GM12878 (cell line): ENCODE measurements at regions not wholly inside any gene's neighbourhood (a gene's known extent, or its start where the extent isn't known, plus 50 kb on each side); places are given as distances from the start of the nearest gene placed in this dataset.

Experiments used
- ATAC-seq: fragments of 200-7000 bp; cut with Tn5 transposase; 3 replicates; pipeline ENCODE4 v1.9.1; 2020; ENCODE audit warnings: mild to moderate bottlenecking, moderate library complexity
- BruUV-seq: library from RNA; stranded (reverse); fragments of 400-500 nt; replicated peaks from 2 replicates; lab custom pipeline; 2021; lab: Mats Ljungman, UMichigan
- CTCF ChIA-PET: fragments of 300-600 bp; sonication (Branson Sonifier 250); formaldehyde crosslinking; extraction: SDS; loops from one replicate; lab custom pipeline; 2021; ENCODE audit warnings: inconsistent platforms; lab: Yijun Ruan, JAX
- POLR2A ChIA-PET: fragments of 350-600 bp; formaldehyde crosslinking; extraction: SDS; loops from one replicate; lab custom pipeline; 2021; ENCODE audit warnings: inconsistent platforms; lab: Charles Lee
- RAD21 ChIA-PET: fragments of 300-600 bp; sonication (Branson Sonifier 250); formaldehyde crosslinking; loops from one replicate; lab custom pipeline; 2023; ENCODE audit warnings: antibody characterized with exemption; ENCODE audit not compliant: unreplicated experiment; lab: Charles Lee
- SMC1A ChIA-PET: fragments of 300-600 bp; sonication (Branson Sonifier 250); formaldehyde crosslinking; loops from one replicate; lab custom pipeline; 2023; ENCODE audit not compliant: unreplicated experiment, uncharacterized antibody; lab: Charles Lee
- DNase-seq: peaks from one replicate; pipeline ENCODE4 v3.0.0-alpha.2; 2011; ENCODE audit warnings: low read depth, low spot score
- FAIRE-seq: peaks from 3 replicates; lab custom pipeline; 2011; peaks lifted over from hg19 to GRCh38; lab: Jason Lieb, UNC
- H2AFZ ChIP-seq: 2 replicates; pipeline ENCODE4 v1.6.0; 2011; ENCODE audit warnings: low read depth, low read length, control low read depth; ENCODE audit not compliant: control insufficient read depth
- H3K27ac ChIP-seq: 2 replicates; pipeline ENCODE4 v1.5.1; 2011; ENCODE audit warnings: control low read depth; ENCODE audit not compliant: control insufficient read depth, insufficient read depth
- H3K27me3 ChIP-seq, 2 experiments: replicated peaks in 1 of 2; 2 replicates each; pipeline versions ENCODE4 v1.6.0 to v1.6.1; 2011; ENCODE audit warnings: low read length in 1 of 2; ENCODE audit not compliant: control insufficient read depth in 2 of 2, insufficient read depth in 2 of 2
- H3K36me3 ChIP-seq, 2 experiments: 2 replicates each; pipeline ENCODE4 v1.5.1; 2011; ENCODE audit warnings: low read length in 1 of 2; ENCODE audit not compliant: control insufficient read depth in 2 of 2, insufficient read depth in 2 of 2
- H3K4me1 ChIP-seq: 2 replicates; pipeline ENCODE4 v1.6.1; 2011; ENCODE audit warnings: mild to moderate bottlenecking, low read length, moderate library complexity, mixed read lengths; ENCODE audit not compliant: control insufficient read depth, insufficient read depth
- H3K4me2 ChIP-seq: 2 replicates; pipeline ENCODE4 v1.6.0; 2011; ENCODE audit warnings: control low read depth; ENCODE audit not compliant: control insufficient read depth, insufficient read depth
- H3K4me3 ChIP-seq: fragments of 200-600 bp; sonication (generic); 2 replicates; pipeline ENCODE4 v1.5.1; 2016
- H3K79me2 ChIP-seq: 2 replicates; pipeline ENCODE4 v1.6.0; 2011; ENCODE audit warnings: low read length; ENCODE audit not compliant: control insufficient read depth, insufficient read depth
- H3K9ac ChIP-seq: 2 replicates; pipeline ENCODE4 v1.8.0; 2011; ENCODE audit warnings: low read length, control low read depth, mixed read lengths; ENCODE audit not compliant: control insufficient read depth, insufficient read depth
- H3K9me3 ChIP-seq: replicated peaks from 3 replicates; pipeline ENCODE4 v1.5.1; 2011; ENCODE audit warnings: mild to moderate bottlenecking, low read length; ENCODE audit not compliant: control insufficient read depth, insufficient read depth
- H4K20me1 ChIP-seq: 2 replicates; pipeline ENCODE4 v1.6.0; 2011; ENCODE audit not compliant: control insufficient read depth, insufficient read depth
- CEBPB ChIP-seq, 2 experiments: fragments of 150-350 bp in 1 of 2; IDR thresholded peaks; 2 replicates each; pipeline ENCODE4 v1.6.1; 2012 to 2014; ENCODE audit warnings: low read depth in 2 of 2, low read length in 2 of 2, borderline replicate concordance in 1 of 2, inconsistent platforms in 1 of 2
- CTCF ChIP-seq, 3 experiments: IDR thresholded peaks in 2 of 3; conservative IDR thresholded peaks in 1 of 3; 2 replicates each; pipeline ENCODE4 v1.5.1; 2011; ENCODE audit warnings: low read depth in 3 of 3, low read length in 3 of 3, mild to moderate bottlenecking in 3 of 3, control low read depth in 2 of 3, moderate library complexity in 2 of 3, inconsistent platforms in 1 of 3, mixed read lengths in 1 of 3; ENCODE audit not compliant: control insufficient read depth in 2 of 3, insufficient read depth in 1 of 3; ENCODE audit errors: extremely low read depth in 1 of 3
- EZH2 ChIP-seq: IDR thresholded peaks from 2 replicates; pipeline ENCODE4 v1.6.1; 2012; ENCODE audit warnings: low read depth, mild to moderate bottlenecking, control low read depth, inconsistent platforms, low read length, borderline replicate concordance; ENCODE audit not compliant: control insufficient read depth
- KAT2A ChIP-seq: conservative IDR thresholded peaks from 2 replicates; pipeline ENCODE4 v1.6.1; 2011; ENCODE audit warnings: low read depth, low read length; ENCODE audit not compliant: control insufficient read depth
- KDM1A ChIP-seq: fragments of 200-600 bp; sonication (generic); IDR thresholded peaks from 2 replicates; pipeline ENCODE4 v1.6.1; 2016; ENCODE audit warnings: borderline replicate concordance
- KLF5 ChIP-seq: fragments of 450-650 bp; IDR thresholded peaks from 2 replicates; pipeline ENCODE4 v1.6.1; 2014; ENCODE audit warnings: mild to moderate bottlenecking; ENCODE audit not compliant: partially characterized antibody
- MTA2 ChIP-seq: fragments of 450-650 bp; IDR thresholded peaks from 2 replicates; pipeline ENCODE4 v1.6.1; 2016; ENCODE audit warnings: low read depth, mild to moderate bottlenecking, moderate library complexity
- NFXL1 ChIP-seq: fragments of 450-650 bp; IDR thresholded peaks from 2 replicates; pipeline ENCODE4 v1.6.1; 2017; ENCODE audit warnings: antibody characterized with exemption, mild to moderate bottlenecking, borderline replicate concordance
- NKRF ChIP-seq: fragments of 450-650 bp; conservative IDR thresholded peaks from 2 replicates; pipeline ENCODE4 v1.6.1; 2017; ENCODE audit warnings: mild to moderate bottlenecking, moderate library complexity
- PKNOX1 ChIP-seq: fragments of 450-650 bp; IDR thresholded peaks from 2 replicates; pipeline ENCODE4 v1.6.1; 2016; ENCODE audit warnings: mild to moderate bottlenecking
- RAD21 ChIP-seq: IDR thresholded peaks from 2 replicates; pipeline ENCODE4 v1.6.1; 2011; ENCODE audit warnings: mild to moderate bottlenecking, low read depth, low read length, moderate library complexity; ENCODE audit not compliant: insufficient read depth
- SRF ChIP-seq, 2 experiments: IDR thresholded peaks; 2 replicates each; pipeline ENCODE4 v1.6.1; 2011; ENCODE audit warnings: low read depth in 2 of 2, low read length in 2 of 2, mild to moderate bottlenecking in 1 of 2, moderate library complexity in 1 of 2
- USF2 ChIP-seq: IDR thresholded peaks from 2 replicates; pipeline ENCODE4 v1.6.1; 2011; ENCODE audit warnings: low read depth, low read length, improper control_type of control experiment, borderline replicate concordance
- WRNIP1 ChIP-seq: IDR thresholded peaks from 2 replicates; pipeline ENCODE4 v1.6.1; 2011; ENCODE audit warnings: low read depth, low read length, improper control_type of control experiment, borderline replicate concordance
- ZNF217 ChIP-seq: fragments of 450-650 bp; IDR thresholded peaks from 2 replicates; pipeline ENCODE4 v1.6.1; 2017; ENCODE audit warnings: antibody characterized with exemption, mild to moderate bottlenecking
- ZNF384 ChIP-seq: IDR thresholded peaks from 2 replicates; pipeline ENCODE4 v1.6.1; 2012; ENCODE audit warnings: low read depth, mild to moderate bottlenecking, low read length, improper control_type of control experiment, borderline replicate concordance
- ZSCAN29 ChIP-seq: fragments of 450-650 bp; IDR thresholded peaks from 2 replicates; pipeline ENCODE4 v1.6.1; 2017; ENCODE audit warnings: mild to moderate bottlenecking, moderate library complexity
- in situ Hi-C: fragments of 300-500 bp; cut with MboI; formaldehyde crosslinking; loops from 9 replicates; pipeline ENCODE4 v1.14.3; 2018; ENCODE audit warnings: mixed read lengths
- intact Hi-C: fragments of 100-400 bp; cut with micrococcal nuclease; formaldehyde crosslinking; loops from one replicate; pipeline ENCODE4 v1.14.2; 2022; ENCODE audit not compliant: unreplicated experiment

- TF ChIP-seq MTA2: no peak
- TF ChIP-seq NKRF: no peak
- TF ChIP-seq SRF (IDR thresholded peaks at IDR 0.05; ENCODE audit: low read depth in 2 of 2, low read length in 2 of 2): no peak
- no peak for TF ChIP-seq PKNOX1
These were observed 139.0 kb upstream of the GUCY1A2 start (continued) for GRCh38 chr11:107157146-107157808.

- DNase-seq (no peak), ATAC-seq (no peak), FAIRE-seq (no peak)
- ChIA-PET RAD21 (no interaction called here), SMC1A (interaction anchor here (1.1 kb wide), 2 partner anchors 9 to 29 kb away, joined by 3 to 5 read pairs; no protein-coding TSS in a partner anchor), CTCF (interaction anchor here (0.9 kb wide), 1 partner anchor 9 kb away, joined by 3 read pairs; no protein-coding TSS in a partner anchor), POLR2A (no interaction called here)
- H3K4me3 ChIP-seq: no peak overlapping the region
- H4K20me1 ChIP-seq: no peaks in the 10 kb centered on the region
- no peak overlapping the region for H3K27ac ChIP-seq
- no peak overlapping the region for H2AFZ ChIP-seq
- H3K9me3 ChIP-seq: no peaks in the 10 kb centered on the region
- H3K27me3 ChIP-seq: no peaks in the 10 kb centered on the region
- H3K36me3 ChIP-seq: no peaks in the 10 kb centered on the region
- no peak overlapping the region for H3K4me2 ChIP-seq
- in situ Hi-C loops: no loop called here
- H3K79me2 ChIP-seq: no peaks in the 10 kb centered on the region
- H3K4me1 ChIP-seq: no peaks in the 10 kb centered on the region
- no peak overlapping the region for H3K9ac ChIP-seq
- no TSS peak for BruUV-seq
- intact Hi-C loops: no loop called here
- no peak for TF ChIP-seq KAT2A
- no peak for TF ChIP-seq RAD21
- TF ChIP-seq NFXL1: no peak
- no peak for TF ChIP-seq ZNF217
- TF ChIP-seq CEBPB (IDR thresholded peaks at IDR 0.05; ENCODE audit: borderline replicate concordance in 1 of 2, low read depth in 2 of 2, low read length in 2 of 2): no peak
- TF ChIP-seq EZH2: no peak
- no peak for TF ChIP-seq CTCF (IDR thresholded peaks at IDR 0.05 in 2 of 3, conservative IDR thresholded peaks at IDR 0.05 in 1 of 3; ENCODE audit: control insufficient read depth in 2 of 3, extremely low read depth in 1 of 3, insufficient read depth in 1 of 3, low read depth in 3 of 3, low read length in 3 of 3)
- TF ChIP-seq KDM1A: no peak
- no peak for TF ChIP-seq KLF5
- no peak for TF ChIP-seq ZNF384
- no peak for TF ChIP-seq USF2
- TF ChIP-seq ZSCAN29: no peak
- TF ChIP-seq WRNIP1: no peak
These were observed 133.3 kb upstream of the GUCY1A2 start for GRCh38 chr11:107151579-107151978.
